HG02571 (cell line): ENCODE measurements at regions not wholly inside any gene's neighbourhood (a gene's known extent, or its start where the extent isn't known, plus 50 kb on each side); places are given as distances from the start of the nearest gene placed in this dataset.

Experiments used
- ATAC-seq: cut with Tn5 transposase; IDR thresholded peaks from one replicate; pipeline ENCODE4 v1.9.1; 2021; ENCODE audit warnings: mild to moderate bottlenecking, moderate library complexity; ENCODE audit not compliant: unreplicated experiment

DNA sequence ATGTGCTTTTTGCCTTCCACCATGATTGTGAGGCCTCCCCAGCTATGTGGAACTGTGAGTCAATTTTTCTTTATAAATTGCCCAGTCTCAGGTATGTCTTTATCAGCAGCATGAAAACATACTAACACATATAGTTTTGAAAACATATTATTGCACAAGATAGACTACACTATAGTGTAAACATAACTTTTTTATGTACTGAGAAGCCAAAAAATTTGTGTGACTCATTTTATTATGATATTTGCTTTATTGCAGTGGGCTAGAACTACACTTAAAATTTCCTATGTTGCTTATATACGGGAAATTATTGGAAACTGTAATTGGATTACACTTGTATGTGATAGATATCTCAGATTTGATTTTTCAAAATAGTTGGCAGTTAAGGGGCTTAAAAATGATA lies 885.5 kb upstream of the FBXO33 start:
- ATAC-seq: no peak

DNA sequence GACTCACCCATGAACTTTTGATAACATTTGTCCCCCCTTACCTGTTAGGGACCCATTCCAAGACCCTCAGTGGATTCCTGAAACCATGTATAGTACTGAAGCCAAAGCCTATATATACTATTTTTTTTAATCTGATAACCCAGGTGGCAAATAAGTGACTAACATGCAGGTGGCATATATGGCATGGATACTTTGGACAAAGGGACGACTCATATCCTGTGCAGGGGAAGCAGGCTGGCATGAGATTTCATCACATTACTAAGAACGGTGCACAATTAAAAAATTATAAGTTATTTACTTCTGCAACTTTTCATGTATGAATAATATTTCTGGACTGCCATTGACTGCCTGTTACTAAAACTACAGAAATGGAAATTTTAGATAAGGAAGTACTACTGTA lies 880.1 kb upstream of the FBXO33 start:
- no peak for ATAC-seq

DNA sequence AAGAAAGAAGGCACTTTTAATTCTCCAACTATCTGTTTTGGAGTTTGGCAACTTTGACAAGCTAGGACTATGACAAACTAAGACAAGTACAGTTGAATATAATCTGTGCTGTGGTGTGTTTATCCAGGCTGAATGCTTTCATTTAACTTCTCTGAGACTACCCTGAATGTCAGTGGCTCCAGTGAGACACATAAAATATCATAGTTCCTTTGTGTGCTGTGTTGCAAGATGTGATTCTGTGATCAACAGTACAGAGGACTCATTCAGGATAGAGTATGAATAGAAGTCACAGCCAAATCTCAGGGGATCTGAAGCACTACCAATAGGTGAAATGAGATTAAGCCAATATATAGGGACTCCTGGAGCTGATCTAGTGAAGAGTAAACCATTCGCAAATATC lies 876.9 kb upstream of the FBXO33 start:
- no peak for ATAC-seq

DNA sequence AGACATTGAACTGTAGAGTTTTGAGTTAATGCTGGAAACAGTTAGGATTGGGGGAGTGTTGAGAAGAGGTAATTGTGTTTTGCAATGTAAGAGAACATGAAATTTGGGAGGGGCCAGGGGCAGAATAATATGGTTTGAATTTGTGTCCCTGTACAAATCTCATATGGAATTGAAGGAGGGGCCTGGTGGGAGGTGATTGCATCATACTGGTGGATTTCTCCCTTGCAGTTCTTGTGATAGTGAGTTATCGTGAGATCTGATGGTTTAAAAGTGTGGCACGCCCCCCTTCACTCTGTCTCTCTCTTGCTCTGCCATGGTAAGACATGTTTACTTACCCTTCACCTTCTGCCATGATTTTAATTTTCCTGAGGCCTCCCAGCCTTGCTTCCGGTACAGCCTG lies 876.0 kb upstream of the FBXO33 start:
- no peak for ATAC-seq

DNA sequence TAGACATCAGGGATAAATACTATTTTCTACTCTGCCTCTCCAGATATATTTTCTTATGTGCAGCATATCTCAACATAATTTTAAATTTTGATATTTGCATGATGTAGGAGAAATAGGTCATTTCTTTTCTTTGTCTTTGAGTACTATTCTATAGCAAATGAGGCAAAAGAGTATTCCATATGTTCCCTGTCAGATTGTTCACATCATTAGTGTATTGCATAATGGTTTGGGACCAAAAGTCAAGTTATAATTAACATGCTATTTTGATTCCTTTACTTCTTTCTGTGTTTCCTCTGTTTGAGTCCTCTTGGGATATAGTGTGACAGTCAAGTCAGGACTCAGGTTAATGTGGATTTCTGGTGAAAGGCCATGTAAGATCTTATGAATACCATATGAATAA lies 864.6 kb upstream of the FBXO33 start:
- no peak for ATAC-seq

DNA sequence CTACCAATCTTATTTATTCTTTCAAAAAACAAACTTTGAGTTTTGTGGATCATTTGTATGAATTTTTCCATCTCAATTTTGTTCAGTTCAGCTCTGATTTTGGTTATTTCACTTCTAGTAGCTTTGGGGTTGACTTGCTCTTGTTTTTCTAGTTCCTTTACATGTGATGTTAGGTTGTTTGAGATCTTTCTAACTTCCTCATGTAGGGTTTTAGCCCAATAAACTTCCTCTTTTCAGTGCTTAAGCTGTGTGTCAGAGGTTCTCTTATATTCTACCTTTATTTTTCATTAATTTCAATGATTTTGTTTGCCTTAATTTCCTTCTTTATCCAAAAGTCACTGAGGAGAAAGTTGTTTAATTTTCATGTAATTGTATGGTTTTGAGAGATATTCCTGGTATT lies 860.4 kb upstream of the FBXO33 start:
- no peak for ATAC-seq

DNA sequence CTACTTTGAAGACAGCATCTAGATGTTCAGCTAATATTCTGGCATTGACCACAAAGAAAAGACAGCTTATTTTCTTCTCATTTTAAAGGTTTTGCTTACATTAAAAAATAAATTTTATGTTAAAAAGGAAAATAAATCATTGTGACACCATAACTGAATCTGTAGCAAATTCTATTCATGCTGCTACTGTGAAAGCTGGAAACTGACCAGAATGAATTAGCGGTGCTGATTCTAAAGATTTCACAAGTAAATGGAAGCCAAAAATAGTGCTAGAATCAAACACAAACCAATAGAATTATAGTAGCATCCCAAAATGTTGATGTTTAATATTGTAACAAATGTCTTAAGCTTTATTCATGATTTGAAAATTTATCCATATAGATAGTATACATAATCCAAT lies 850.0 kb upstream of the FBXO33 start:
- no peak for ATAC-seq

DNA sequence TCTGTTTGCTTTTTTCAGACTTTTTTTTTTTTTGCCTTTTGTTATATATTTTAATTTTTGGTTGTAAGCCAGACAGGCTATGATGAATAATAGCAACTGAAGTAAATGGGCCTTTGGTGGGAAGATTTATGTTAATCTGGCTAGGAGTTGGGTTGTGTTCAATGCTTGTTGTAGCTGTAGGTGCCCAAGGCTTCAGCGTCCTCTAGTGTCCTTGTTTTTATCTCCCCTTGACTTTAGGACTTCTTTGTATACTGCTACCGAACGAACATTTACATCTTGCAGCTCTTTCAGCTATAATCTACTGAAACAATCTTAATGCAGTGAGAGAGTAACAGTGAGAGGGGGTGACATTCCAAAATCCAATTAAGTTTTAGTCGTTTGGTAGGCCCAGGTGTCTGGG lies 848.4 kb upstream of the FBXO33 start:
- no peak for ATAC-seq

DNA sequence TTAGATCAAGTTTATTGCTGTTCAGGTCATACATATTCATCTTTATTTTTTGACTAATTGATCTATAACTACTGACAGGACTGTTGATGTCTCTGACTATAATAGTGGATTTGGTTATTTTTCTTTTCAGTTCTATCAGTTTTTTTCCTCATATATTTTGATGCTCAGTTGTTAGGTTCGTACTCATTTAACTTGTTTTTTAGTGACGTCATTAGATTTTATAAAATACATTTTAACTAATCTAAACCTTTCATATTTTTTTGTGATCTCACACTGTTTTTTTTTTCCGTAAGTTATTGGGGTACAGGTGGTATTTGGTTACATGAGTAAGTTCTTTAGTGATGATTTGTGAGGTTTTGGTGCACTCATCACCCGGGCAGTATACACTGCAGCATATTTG lies 841.2 kb upstream of the FBXO33 start:
- ATAC-seq: no peak

DNA sequence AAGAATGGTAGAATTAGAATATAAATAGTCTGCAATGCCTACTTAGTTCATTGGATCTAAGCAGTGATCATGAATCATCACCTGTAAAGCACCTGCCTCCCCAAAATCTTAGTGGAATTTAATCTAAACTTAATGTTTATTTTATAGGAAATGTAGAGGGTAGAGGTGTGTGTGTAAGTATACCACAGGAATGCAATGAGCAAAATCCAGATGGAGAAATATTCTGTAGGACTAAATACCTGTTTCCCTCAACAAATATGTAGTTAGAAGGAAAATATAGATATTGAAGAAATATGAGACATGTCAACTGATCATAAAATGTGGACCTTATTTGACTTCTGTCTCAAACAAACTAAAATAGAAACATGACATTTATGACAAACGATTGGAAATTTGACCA lies 839.2 kb upstream of the FBXO33 start:
- ATAC-seq: no peak

DNA sequence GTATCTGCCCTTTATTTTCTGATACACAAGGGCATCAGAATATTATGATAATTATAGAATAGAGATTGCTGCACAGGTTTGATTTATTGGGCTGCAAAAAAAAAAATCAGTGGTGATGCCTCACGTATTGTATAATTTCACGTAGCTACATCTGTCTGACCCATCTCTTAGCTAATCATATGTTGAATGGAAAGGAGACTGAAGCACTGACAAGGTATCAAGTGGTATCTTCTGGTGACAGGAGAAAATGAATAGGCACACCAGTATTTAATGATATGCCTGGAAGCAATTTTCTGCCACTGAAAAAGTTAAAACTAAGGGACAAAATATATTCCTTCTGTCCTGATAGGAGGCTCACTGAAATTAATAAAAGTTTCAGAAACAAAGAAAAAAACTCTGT lies 837.2 kb upstream of the FBXO33 start:
- ATAC-seq: no peak

DNA sequence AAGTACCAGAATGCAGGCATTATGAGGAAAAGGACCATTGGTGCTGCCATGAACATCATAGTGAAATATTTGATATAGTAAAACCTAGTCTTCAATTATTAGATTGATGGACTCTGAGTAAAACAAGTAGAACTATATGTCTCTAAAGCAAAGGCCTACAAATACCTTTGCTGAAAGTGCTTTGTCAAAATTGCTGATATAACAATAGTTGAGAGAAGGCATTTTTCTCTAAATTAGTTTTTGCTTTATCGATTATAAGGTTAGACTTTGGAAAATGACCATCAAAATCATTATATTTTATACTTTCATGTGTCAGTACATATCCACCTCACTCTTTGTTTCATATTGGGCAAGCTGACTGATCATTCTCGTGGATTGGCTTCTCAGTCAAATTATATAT lies 836.0 kb upstream of the FBXO33 start:
- ATAC-seq: no peak

DNA sequence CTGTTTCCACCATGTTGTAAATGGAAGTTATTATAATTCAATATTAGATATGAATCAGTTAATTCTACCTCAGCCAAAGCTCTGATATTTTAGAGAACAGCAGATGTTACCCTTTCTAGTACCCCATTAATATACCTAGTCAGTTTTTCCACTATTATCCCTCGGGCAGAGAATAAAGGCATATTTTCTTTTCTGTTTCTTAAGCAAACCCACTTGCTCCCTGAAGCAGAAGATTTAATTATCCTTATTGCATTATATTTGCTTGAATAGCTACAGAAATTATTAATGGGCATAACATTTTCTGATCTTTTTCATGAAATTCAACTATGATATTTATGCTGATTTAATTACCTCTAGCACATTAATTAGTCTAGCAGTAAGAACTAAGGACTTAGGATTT lies 832.9 kb upstream of the FBXO33 start:
- ATAC-seq: no peak

DNA sequence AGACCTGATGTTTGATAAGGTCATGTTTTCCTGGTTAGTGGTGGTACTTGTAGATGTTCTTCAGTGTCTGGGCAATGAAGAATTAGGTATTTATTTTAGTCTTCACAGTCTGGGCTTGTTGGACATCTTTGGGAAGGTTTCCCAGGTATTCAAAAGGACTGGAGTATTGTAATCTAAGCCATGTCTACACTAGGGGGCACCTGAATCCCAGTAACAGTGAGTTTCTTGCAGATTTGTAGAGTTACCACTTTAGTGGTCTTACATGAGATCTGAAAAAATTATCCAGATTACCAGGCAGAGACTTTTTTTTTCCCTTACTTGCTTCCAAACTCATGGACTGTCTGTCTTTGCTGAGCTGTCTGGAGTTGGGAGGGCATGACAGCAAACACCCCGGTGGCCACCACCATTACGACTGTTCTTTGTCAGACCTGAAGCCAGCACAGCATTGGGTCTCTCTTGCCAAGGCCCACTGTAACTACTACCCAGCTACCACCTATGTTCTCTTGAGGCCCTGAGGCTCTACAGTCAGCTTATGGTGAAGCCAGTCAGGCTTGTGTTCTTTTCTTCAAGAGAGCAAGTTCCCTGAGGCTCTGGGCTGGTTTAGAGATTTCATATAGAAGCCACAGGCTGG lies 820.7 kb upstream of the FBXO33 start:
- no peak for ATAC-seq

DNA sequence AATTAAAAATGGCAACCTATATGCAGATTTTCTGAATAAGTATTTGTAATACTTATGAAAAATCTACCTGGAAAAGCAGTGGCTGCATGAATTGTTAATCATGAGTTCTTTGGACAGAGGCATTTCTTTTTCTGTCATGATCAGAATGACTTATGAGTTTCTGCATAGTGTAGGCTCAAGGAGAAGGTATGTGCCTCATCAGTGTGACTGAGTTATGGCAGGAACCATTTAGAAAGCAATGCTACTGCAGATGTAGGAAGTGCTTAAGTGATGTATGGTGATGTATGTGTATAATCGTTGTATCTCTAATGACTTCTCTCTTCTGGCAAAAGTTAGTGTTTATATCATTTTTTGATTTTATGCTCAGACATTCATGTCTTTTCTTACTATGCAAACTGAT lies 816.4 kb upstream of the FBXO33 start:
- no peak for ATAC-seq

DNA sequence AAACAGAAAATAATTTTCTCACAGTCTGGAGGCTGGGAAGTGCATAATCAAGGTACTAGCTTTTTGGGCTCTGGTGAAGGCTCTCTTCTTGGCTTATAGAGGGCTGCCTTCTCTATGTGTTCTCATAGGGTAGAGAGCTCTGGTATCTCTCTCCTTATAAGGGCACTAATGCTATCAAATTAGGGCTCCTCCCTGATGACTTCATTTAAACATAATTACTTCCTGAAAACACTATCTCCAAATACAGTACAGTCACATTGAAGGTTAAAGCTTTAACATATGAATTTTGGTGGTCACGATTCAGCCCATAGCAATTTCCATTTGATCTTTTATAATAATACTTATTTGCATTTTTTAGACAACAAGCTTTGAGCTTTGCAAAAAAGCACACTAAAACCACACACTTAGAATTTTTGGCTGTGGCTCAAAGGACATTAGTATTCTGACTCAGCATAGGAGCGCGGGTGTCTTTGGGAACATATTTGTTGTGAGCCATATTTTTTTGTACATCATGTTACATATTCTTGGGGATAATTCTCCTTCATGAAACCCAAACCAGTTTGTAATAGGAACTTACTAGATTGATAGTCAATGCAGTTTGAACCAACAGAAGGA lies 808.1 kb upstream of the FBXO33 start:
- ATAC-seq: no peak

DNA sequence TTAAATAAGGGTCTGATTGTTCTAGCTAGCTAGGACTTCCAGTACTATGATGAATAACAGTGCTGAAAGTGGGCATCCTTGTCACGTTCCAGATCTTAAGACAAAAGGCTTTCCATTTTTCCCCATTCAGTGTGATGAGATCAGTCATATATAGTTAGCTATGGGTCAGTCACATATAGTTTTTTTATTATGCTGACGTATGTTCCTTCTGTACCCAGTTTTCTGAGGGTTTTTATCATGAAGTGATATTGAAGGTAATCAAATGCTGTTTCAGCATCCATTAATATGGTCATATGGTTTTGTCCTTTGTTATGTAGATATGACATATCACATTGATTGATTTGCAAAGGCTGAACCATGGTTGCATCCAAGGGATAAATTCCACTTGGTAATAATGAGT lies 800.1 kb upstream of the FBXO33 start:
- no peak for ATAC-seq

DNA sequence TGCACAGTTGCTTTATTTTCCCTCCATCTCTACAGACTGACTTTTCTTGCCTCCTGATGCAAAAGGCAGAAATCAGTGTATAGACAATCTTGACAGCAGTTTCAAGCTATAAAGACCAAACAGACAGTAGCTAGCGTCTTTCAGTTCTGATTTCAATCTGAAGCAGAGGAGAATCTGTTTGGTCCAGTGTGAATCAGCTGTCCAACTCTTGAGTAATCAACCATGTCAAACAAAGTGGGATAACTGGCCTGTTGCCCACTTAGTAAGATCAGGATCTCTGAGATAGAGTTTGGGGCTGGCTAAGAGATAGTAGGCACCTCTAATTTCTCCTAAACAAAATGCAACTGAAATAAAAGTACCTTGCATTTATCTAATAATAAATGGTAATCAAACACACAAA lies 797.4 kb upstream of the FBXO33 start:
- no peak for ATAC-seq

DNA sequence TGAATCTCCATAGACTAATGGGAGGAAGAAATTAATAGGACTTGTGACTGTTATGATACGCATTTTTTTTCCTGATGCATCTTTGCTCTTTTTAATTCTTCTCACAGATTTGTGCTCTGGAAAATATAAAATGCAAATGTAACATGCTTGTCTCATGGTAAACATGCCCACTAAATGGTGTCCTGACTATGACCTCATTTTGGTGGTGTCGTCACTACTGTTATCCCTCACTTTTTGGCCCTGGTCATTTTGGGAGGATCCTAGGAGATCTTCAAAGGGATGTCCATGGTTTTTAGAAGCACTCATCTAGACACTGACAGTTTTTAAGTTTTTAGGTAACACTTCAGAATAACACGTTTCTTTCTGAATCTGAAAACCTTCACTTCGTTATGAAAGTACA lies 790.8 kb upstream of the FBXO33 start:
- ATAC-seq: no peak

DNA sequence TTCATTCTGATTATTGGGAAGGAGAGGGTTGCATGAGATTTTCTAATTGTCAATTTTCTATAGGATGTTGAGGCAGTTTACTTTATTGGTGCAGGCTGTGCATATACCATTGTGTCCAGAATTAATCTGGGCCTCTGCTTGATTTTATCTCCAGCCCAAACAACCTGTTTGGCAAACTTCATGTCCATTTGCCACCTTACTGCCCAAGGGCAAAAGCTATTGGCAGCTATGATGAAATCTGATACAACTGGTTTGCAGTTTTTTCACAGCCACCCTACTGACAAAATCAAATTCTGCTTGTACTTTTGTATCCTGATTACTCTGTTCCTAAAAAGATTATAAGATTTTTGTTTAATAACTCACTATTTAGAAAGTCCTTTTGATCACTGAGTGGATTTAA lies 789.2 kb upstream of the FBXO33 start:
- no peak for ATAC-seq

DNA sequence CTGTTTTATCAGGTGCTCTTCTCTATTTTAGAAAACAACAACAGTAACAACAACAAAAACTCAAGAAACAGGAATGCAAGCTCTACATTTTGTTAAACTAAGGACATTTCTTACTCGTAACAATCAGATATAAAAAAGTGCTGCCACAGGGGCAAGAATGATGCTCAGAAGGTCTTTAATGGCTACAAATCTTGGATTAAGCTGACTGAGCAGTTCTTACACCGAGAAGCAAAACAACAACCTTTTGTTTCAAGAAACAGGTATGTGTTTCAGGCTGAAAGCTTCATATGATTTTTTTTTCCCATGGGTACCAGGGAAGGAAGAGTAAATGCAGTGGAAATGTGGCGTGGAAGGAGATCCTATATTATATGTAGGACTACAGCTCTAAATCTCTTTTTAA lies 786.8 kb upstream of the FBXO33 start:
- no peak for ATAC-seq

DNA sequence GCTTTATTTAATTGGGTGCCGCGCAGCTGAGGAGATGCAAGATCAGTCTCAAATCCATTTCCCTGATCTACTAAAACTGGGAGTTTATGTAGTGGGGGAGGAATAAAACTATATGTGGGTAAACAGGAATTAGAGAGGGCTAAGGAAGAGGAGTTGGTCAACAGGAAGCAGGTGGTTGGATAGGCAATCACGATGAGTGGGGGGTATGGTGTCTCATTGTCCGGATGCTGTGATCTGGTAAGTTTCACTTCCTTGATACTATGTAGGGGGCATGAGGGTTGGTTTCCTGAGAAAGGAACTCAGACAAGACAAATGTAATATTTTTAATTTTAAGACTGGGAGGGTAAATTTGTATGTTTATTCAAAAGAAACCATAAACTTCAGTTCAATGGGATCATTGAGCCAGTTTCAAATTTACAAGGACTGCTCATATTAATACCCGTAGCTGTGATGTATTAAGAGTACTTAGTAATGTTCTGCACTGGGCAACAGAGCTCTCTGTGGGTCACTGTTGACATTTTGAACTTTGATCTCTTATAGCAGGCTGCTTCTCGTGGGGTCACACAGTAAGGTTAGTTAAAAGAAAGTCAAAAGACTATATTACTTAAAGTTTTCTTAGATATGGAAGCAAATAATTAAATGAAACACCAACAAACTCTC lies 786.2 kb upstream of the FBXO33 start:
- ATAC-seq: no peak

DNA sequence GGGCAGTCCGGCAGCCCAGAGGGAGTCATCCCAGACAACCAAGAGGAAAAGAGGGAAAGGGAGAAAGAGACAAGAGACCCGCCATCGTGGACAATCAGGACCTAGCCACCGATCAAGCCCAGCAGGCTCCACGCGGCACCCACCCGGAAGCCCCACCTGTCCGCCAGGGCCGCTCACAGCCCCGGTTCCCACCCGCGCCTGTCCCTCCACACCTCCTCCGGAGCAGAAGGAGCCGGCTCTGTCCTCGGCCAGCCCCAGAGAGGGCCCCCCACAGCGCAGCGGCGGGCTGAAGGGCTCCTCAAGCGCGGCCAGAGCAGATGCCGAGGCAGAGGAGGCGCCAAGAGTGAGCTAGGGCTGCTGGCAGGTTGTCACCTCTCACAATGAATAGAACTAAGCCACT lies 784.7 kb upstream of the FBXO33 start:
- no peak for ATAC-seq
